Small intestine (tissue), 7 donors: ENCODE measurements at regions not wholly inside any gene's neighbourhood (a gene's known extent, or its start where the extent isn't known, plus 50 kb on each side); places are given as distances from the start of the nearest gene placed in this dataset.

Experiments used
- DNase-seq, 2 donors: peaks; one replicate each; pipeline versions ENCODE4 v3.0.0 to v3.0.0-alpha.2; 2013
- FAIRE-seq: peaks from 2 replicates; lab custom pipeline; 2012; peaks lifted over from hg19 to GRCh38; lab: Jason Lieb, UNC
- H3K27ac ChIP-seq, 3 donors: one replicate each; pipeline ENCODE4 v1.5.1; 2013; ENCODE audit warnings: low read length in 2 of 3, mild to moderate bottlenecking in 2 of 3, control low read depth in 1 of 3, inconsistent platforms in 1 of 3, low read depth in 1 of 3, moderate library complexity in 1 of 3
- H3K27me3 ChIP-seq, 3 donors: one replicate each; pipeline ENCODE4 v1.6.1; 2013; ENCODE audit warnings: low read length in 3 of 3, inconsistent platforms in 1 of 3; ENCODE audit not compliant: control insufficient read depth in 3 of 3, insufficient read depth in 3 of 3
- H3K36me3 ChIP-seq, 3 donors: one replicate each; pipeline ENCODE4 v1.6.1; 2013; ENCODE audit warnings: low read length in 3 of 3, inconsistent platforms in 1 of 3, low read depth in 1 of 3, mild to moderate bottlenecking in 1 of 3, moderate library complexity in 1 of 3; ENCODE audit not compliant: control insufficient read depth in 3 of 3, insufficient read depth in 2 of 3
- H3K4me1 ChIP-seq, 3 donors: one replicate each; pipeline ENCODE4 v1.6.1; 2013; ENCODE audit warnings: low read length in 2 of 3, inconsistent platforms in 1 of 3, low read depth in 1 of 3, mild to moderate bottlenecking in 1 of 3, moderate library complexity in 1 of 3; ENCODE audit not compliant: control insufficient read depth in 3 of 3, insufficient read depth in 2 of 3
- H3K4me3 ChIP-seq, 3 donors: one replicate each; pipeline ENCODE4 v1.5.1; 2013; ENCODE audit warnings: low read length in 3 of 3, control low read depth in 1 of 3, inconsistent platforms in 1 of 3, low read depth in 1 of 3, mild to moderate bottlenecking in 1 of 3, moderate library complexity in 1 of 3
- H3K9me3 ChIP-seq, 2 donors: one replicate each; pipeline ENCODE4 v1.6.1; 2013; ENCODE audit warnings: low read depth in 1 of 2, low read length in 1 of 2; ENCODE audit not compliant: control insufficient read depth in 2 of 2, insufficient read depth in 1 of 2
- WGBS, 3 donors: extraction: QIAGEN DNeasy Blood & Tissue Kit; methylation state at CpG; one replicate each; pipeline ENCODE4 v1.1.7; 2013; 5-methylcytosine and 5-hydroxymethylcytosine counted together
- donor health status: healthy with polysubstance abuse.
- donor health status: control.
- donor health status: control.
- donor health status: Bipolar disorder and iron deficiency.
- donor health status: healthy.

GRCh38 chr10:28845009-28845682 lies 167.8 kb downstream of the BAMBI start:
- Histone ChIP-seq H3K36me3 (no peaks in the 10 kb centered on the region), H3K27me3 (no peaks in the 10 kb centered on the region), H3K4me3 (no peak overlapping the region), H3K4me1 (no peaks in the 10 kb centered on the region), H3K9me3 (peaks cover 0 to 9% of the 10 kb centered on the region in 2 donors), H3K27ac (no peak overlapping the region)
- WGBS, 3 donors: 82 to 91% (median 83%) methylated on average over 4 of the region's 4 CpGs
- FAIRE-seq: no peak
- no peak for DNase-seq

GRCh38 chr10:28849309-28849708 lies 172.0 kb downstream of the BAMBI start:
- no peak overlapping the region for H3K27ac ChIP-seq
- FAIRE-seq: no peak
- no peaks in the 10 kb centered on the region for H3K27me3 ChIP-seq
- no peaks in the 10 kb centered on the region for H3K4me1 ChIP-seq
- peaks cover 0 to 6% of the 10 kb centered on the region in 2 donors for H3K9me3 ChIP-seq
- no peak for DNase-seq
- H3K36me3 ChIP-seq: no peaks in the 10 kb centered on the region
- H3K4me3 ChIP-seq: no peak overlapping the region
- 91 to 94% (median 92%) methylated on average over 3 of the region's 3 CpGs for WGBS, 3 donors

DNA sequence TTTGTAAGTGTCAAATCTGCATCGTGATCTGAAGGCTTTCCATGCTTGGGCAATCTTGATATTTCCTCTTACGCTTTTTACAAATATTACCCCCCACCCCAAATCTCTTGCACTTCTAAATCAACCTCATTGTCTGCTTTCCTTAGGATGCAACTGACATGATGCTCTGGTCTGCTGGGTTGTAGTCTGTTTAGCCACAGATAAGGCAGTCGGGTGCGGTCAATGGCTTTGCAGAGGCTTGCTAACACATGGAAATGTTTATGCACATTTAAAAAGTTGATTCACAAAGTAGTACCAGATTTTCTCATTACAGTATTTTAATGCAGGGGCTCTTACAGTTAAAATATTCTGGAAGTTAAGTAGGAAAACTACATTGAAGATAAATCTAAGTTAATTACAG lies 172.5 kb downstream of the BAMBI start:
- Histone ChIP-seq H3K4me3 (no peak overlapping the region), H3K4me1 (no peaks in the 10 kb centered on the region), H3K9me3 (peaks cover 0 to 5% of the 10 kb centered on the region in 2 donors), H3K36me3 (no peaks in the 10 kb centered on the region), H3K27me3 (no peaks in the 10 kb centered on the region), H3K27ac (no peak overlapping the region)
- DNase-seq (no peak), FAIRE-seq (no peak)
- WGBS, 3 donors: 84 to 93% (median 85%) methylated on average over 4 of the region's 4 CpGs

DNA sequence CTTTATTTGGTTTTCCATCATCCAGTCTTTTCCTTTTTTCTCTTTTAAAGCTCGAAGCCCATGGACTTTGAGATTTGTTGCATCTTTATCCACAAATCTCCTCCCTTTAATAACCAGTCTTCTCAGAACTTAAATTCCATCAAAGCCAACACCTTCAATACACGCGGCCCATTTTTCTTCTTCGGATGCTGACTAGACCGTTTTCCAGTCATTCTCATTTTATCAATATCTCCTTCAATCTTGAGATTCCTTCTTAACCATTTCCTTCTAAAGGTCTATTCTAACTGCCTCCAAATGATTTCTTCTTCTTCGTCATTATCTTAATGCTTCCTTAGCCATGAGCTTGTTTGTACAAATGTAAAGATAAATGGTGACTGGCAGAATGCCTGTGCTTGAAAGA lies 173.5 kb downstream of the BAMBI start:
- Histone ChIP-seq H3K36me3 (no peaks in the 10 kb centered on the region), H3K4me1 (no peaks in the 10 kb centered on the region), H3K27me3 (no peaks in the 10 kb centered on the region), H3K4me3 (no peak overlapping the region), H3K9me3 (no peaks in the 10 kb centered on the region), H3K27ac (no peak overlapping the region)
- WGBS, 3 donors: 83 to 88% (median 85%) methylated on average over 6 of the region's 6 CpGs
- DNase-seq: no peak
- FAIRE-seq: no peak

- H3K4me3 ChIP-seq: no peak overlapping the region
- H3K4me1 ChIP-seq: no peaks in the 10 kb centered on the region
- DNase-seq (no peak), FAIRE-seq (no peak)
- peaks cover 0 to 15% of the 10 kb centered on the region in 2 donors for H3K9me3 ChIP-seq
- WGBS, 3 donors: 49 to 69% (median 66%) methylated on average over 5 of the region's 5 CpGs
- no peak overlapping the region for H3K27ac ChIP-seq
- H3K36me3 ChIP-seq: no peaks in the 10 kb centered on the region
- H3K27me3 ChIP-seq: no peaks in the 10 kb centered on the region
Observed at GRCh38 chr10:28853195-28853594, 175.9 kb downstream of the BAMBI start.

DNA sequence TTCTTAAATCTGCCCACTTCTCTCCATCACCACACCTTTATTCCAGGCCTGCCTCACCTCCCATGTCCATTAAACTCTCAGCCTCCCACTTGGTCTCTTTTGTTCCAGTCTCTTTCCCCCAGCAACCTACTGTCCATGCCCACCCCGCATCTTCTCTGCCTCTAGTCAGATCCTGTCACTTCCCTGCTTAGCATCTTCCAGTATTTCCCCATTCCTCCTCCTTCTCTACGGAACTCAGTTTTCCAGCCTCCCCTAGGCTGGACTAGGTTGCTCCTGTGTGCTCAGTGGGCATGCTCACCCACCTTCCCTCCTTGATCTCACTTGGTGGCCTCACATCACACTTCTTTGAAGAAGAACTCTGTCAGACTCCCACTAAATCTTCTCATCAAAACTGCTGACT lies 179.8 kb downstream of the BAMBI start:
- Histone ChIP-seq H3K4me1 (peaks cover 0 to 2% (median 0%) of the 10 kb centered on the region in 3 donors), H3K4me3 (no peak overlapping the region), H3K27ac (no peak overlapping the region), H3K27me3 (no peaks in the 10 kb centered on the region), H3K36me3 (no peaks in the 10 kb centered on the region), H3K9me3 (peaks cover 0 to 15% of the 10 kb centered on the region in 2 donors)
- DNase-seq (no peak), FAIRE-seq (no peak)
- whole genome bisulfite sequencing, 3 donors: 92 to 94% (median 94%) methylated on average over 2 of the region's 2 CpGs

DNA sequence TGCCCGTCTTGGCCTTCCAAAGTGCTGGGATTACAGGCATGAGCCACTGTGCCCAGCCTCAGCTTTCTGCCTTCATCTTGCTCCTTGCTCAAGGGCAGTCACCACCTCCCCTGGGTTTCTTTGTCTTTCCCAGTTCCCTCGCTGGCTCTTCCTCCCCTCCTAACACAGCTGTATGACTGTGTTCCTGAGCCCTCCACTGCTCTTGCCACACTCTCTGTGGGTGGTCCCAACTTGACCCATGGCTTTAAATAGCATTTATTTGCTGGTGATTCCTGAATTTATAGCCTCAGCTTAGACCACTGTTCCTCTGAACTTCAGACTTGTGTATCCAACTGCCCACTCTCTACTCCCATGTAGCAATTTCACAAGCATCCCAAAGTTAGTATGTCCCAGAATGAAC lies 181.3 kb downstream of the BAMBI start:
- H3K4me3 ChIP-seq: no peak overlapping the region
- peaks cover 0 to 7% (median 0%) of the 10 kb centered on the region in 3 donors for H3K4me1 ChIP-seq
- no peaks in the 10 kb centered on the region for H3K36me3 ChIP-seq
- DNase-seq (no peak), FAIRE-seq (no peak)
- 78 to 90% (median 85%) methylated on average over 2 of the region's 2 CpGs for WGBS, 3 donors
- H3K27ac ChIP-seq: no peak overlapping the region
- H3K27me3 ChIP-seq: no peaks in the 10 kb centered on the region
- peaks cover 0 to 15% of the 10 kb centered on the region in 2 donors for H3K9me3 ChIP-seq

DNA sequence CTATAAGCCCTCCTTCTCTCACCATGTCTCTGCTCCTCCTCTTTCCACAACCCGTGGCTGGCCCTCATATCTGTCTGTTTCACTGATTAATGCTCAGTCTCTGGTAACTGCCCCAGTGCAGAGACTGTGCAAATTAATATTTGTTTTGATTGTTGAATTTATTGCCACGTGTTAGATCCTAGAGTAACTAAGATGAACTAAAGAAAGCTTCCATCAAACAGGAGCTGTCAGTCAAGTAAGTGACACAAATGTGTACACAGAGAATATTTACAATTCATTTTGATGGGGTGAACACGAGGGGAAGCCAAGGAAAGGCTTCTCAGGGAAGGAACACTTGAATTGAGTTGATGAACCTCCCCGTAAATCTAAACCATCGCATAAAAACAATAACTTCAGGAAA lies 182.5 kb downstream of the BAMBI start:
- no peak overlapping the region for H3K4me3 ChIP-seq
- peaks cover 0 to 7% (median 0%) of the 10 kb centered on the region in 3 donors for H3K4me1 ChIP-seq
- no peak for FAIRE-seq
- H3K9me3 ChIP-seq: peaks cover 0 to 15% of the 10 kb centered on the region in 2 donors
- H3K36me3 ChIP-seq: no peaks in the 10 kb centered on the region
- 50 to 57% (median 53%) methylated on average over 5 of the region's 5 CpGs for WGBS, 3 donors
- no peaks in the 10 kb centered on the region for H3K27me3 ChIP-seq
- H3K27ac ChIP-seq: no peak overlapping the region
- no peak for DNase-seq

GRCh38 chr10:28862219-28862618 lies 184.9 kb downstream of the BAMBI start:
- Histone ChIP-seq H3K36me3 (no peaks in the 10 kb centered on the region), H3K27ac (peak overlapping the region in 1 of 3 donors; percentile 64), H3K4me3 (no peak overlapping the region), H3K4me1 (peaks cover 0 to 7% (median 0%) of the 10 kb centered on the region in 3 donors), H3K9me3 (peaks cover 0 to 9% of the 10 kb centered on the region in 2 donors), H3K27me3 (no peaks in the 10 kb centered on the region)
- DNase-seq: peak in 1 of 2 donors; percentile 55
- 47 to 81% (median 62%) methylated on average over 2 of the region's 2 CpGs for WGBS, 3 donors
- FAIRE-seq: no peak
